IMR-90 (cell line): ENCODE measurements at regions not wholly inside any gene's neighbourhood (a gene's known extent, or its start where the extent isn't known, plus 50 kb on each side); places are given as distances from the start of the nearest gene placed in this dataset.

Experiments
- ATAC-seq: fragments of 200-7000 bp; cut with Tn5 transposase; 2 replicates; pipeline ENCODE4 v1.9.1; 2020; ENCODE audit warnings: low read depth, mild to moderate bottlenecking, moderate library complexity
- BruUV-seq: library from RNA; stranded (reverse); fragments of 400-500 nt; replicated peaks from 2 replicates; lab custom pipeline; 2021; lab: Mats Ljungman, UMichigan
- CTCF ChIA-PET: fragments of 300-600 bp; formaldehyde crosslinking; extraction: SDS; loops from one replicate; lab custom pipeline; 2021; ENCODE audit warnings: antibody characterized with exemption; lab: Yijun Ruan, JAX
- POLR2A ChIA-PET: fragments of 300-600 bp; sonication (Branson Sonifier 250); formaldehyde crosslinking; loops from one replicate; lab custom pipeline; 2022; ENCODE audit warnings: antibody characterized with exemption; ENCODE audit not compliant: unreplicated experiment; lab: Charles Lee
- DNase-seq: peaks from one replicate; pipeline ENCODE4 v3.0.0; 2013
- H2AFZ ChIP-seq: replicated peaks from 2 replicates; pipeline ENCODE3; 2013; ENCODE audit warnings: low read length, mild to moderate bottlenecking; ENCODE audit not compliant: poor library complexity
- H2AK5ac ChIP-seq: 2 replicates; pipeline ENCODE4 v1.6.1; 2013; ENCODE audit warnings: low read depth, low read length, inconsistent platforms
- H2AK9ac ChIP-seq: replicated peaks from 2 replicates; pipeline ENCODE3; 2013; ENCODE audit warnings: mild to moderate bottlenecking, low read depth, low read length, moderate library complexity; ENCODE audit not compliant: poor library complexity
- H2BK120ac ChIP-seq: 2 replicates; pipeline ENCODE4 v1.6.1; 2013; ENCODE audit warnings: low read depth, low read length, inconsistent platforms
- H2BK15ac ChIP-seq: 3 replicates; pipeline ENCODE4 v1.6.1; 2013; ENCODE audit warnings: low read depth, low read length, inconsistent platforms
- H2BK20ac ChIP-seq: 2 replicates; pipeline ENCODE4 v1.6.1; 2013; ENCODE audit warnings: low read depth, mild to moderate bottlenecking, inconsistent platforms, low read length, moderate library complexity
- H2BK5ac ChIP-seq: 2 replicates; pipeline ENCODE4 v1.6.1; 2013; ENCODE audit warnings: mild to moderate bottlenecking, low read depth, low read length, inconsistent platforms; ENCODE audit not compliant: poor library complexity, severe bottlenecking
- H3K14ac ChIP-seq: replicated peaks from 2 replicates; pipeline ENCODE4 v1.6.1; 2013; ENCODE audit warnings: low read depth, low read length, inconsistent platforms
- H3K18ac ChIP-seq: 2 replicates; pipeline ENCODE4 v1.6.1; 2013; ENCODE audit warnings: low read depth, low read length, control low read depth
- H3K23ac ChIP-seq: 2 replicates; pipeline ENCODE4 v1.6.1; 2013; ENCODE audit warnings: low read depth, low read length, inconsistent platforms
- H3K27ac ChIP-seq: 2 replicates; pipeline ENCODE4 v1.5.1; 2013; ENCODE audit warnings: mild to moderate bottlenecking, control low read depth, low read length; ENCODE audit not compliant: insufficient read depth
- H3K27me3 ChIP-seq: 2 replicates; pipeline ENCODE4 v1.6.1; 2013; ENCODE audit warnings: low read length; ENCODE audit not compliant: control insufficient read depth, insufficient read depth
- H3K36me3 ChIP-seq: 2 replicates; pipeline ENCODE4 v1.6.1; 2013; ENCODE audit warnings: low read length, mixed read lengths; ENCODE audit not compliant: control insufficient read depth, insufficient read depth
- H3K4ac ChIP-seq: 2 replicates; pipeline ENCODE4 v1.6.1; 2013; ENCODE audit warnings: low read depth, low read length, inconsistent platforms
- H3K4me1 ChIP-seq: 2 replicates; pipeline ENCODE4 v1.6.1; 2013; ENCODE audit warnings: low read length, mixed read lengths; ENCODE audit not compliant: control insufficient read depth, insufficient read depth
- H3K4me2 ChIP-seq: 2 replicates; pipeline ENCODE4 v1.6.1; 2013; ENCODE audit warnings: low read depth, mild to moderate bottlenecking, control low read depth, low read length, moderate library complexity
- H3K4me3 ChIP-seq: 2 replicates; pipeline ENCODE4 v1.5.1; 2013; ENCODE audit warnings: low read depth, mild to moderate bottlenecking, control low read depth, low read length, moderate library complexity; ENCODE audit not compliant: insufficient read depth
- H3K56ac ChIP-seq: 2 replicates; pipeline ENCODE4 v1.6.1; 2013; ENCODE audit warnings: low read length, inconsistent platforms; ENCODE audit not compliant: insufficient read depth; ENCODE audit errors: extremely low read depth
- H3K79me1 ChIP-seq, 2 experiments: 2 replicates each; pipeline ENCODE4 v1.6.1; 2013; ENCODE audit warnings: low read length in 2 of 2, inconsistent platforms in 1 of 2, low read depth in 1 of 2
- H3K9ac ChIP-seq: 2 replicates; pipeline ENCODE4 v1.6.1; 2013; ENCODE audit warnings: low read depth, low read length, control low read depth
- H3K9me1 ChIP-seq: 2 replicates; pipeline ENCODE4 v1.6.1; 2013; ENCODE audit warnings: low read length, inconsistent platforms; ENCODE audit not compliant: insufficient read depth
- H3K9me3 ChIP-seq: 2 replicates; pipeline ENCODE4 v1.6.1; 2013; ENCODE audit warnings: low read length; ENCODE audit not compliant: control insufficient read depth, insufficient read depth
- H4K20me1 ChIP-seq: 2 replicates; pipeline ENCODE4 v1.6.1; 2013; ENCODE audit warnings: low read length, inconsistent platforms; ENCODE audit not compliant: insufficient read depth
- H4K5ac ChIP-seq: 2 replicates; pipeline ENCODE4 v1.6.1; 2013; ENCODE audit warnings: mild to moderate bottlenecking, low read depth, low read length, control low read depth
- H4K8ac ChIP-seq, 2 experiments: 2 replicates each; pipeline ENCODE4 v1.6.1; 2013; ENCODE audit warnings: low read depth in 2 of 2, low read length in 2 of 2, control low read depth in 1 of 2, inconsistent platforms in 1 of 2
- H4K91ac ChIP-seq: 2 replicates; pipeline ENCODE4 v1.6.1; 2013; ENCODE audit warnings: low read depth, low read length, inconsistent platforms; ENCODE audit not compliant: insufficient read depth
- BHLHE40 ChIP-seq: fragments of 150-350 bp; IDR thresholded peaks from 2 replicates; pipeline ENCODE4 v1.6.1; 2016; ENCODE audit warnings: mild to moderate bottlenecking, low read depth, low read length
- CEBPB ChIP-seq: IDR thresholded peaks from 2 replicates; pipeline ENCODE4 v1.6.1; 2012; ENCODE audit warnings: low read depth, low read length, improper control_type of control experiment
- CHD1 ChIP-seq: IDR thresholded peaks from 2 replicates; pipeline ENCODE4 v1.6.1; 2012; ENCODE audit warnings: low read depth, low read length, improper control_type of control experiment
- FOS ChIP-seq: fragments of 150-350 bp; IDR thresholded peaks from 2 replicates; pipeline ENCODE4 v1.6.1; 2016; ENCODE audit warnings: low read depth, low read length
- MAFK ChIP-seq: IDR thresholded peaks from 2 replicates; pipeline ENCODE4 v1.6.1; 2012; ENCODE audit warnings: low read depth, low read length, improper control_type of control experiment
- MAZ ChIP-seq: IDR thresholded peaks from 2 replicates; pipeline ENCODE4 v1.6.1; 2012; ENCODE audit warnings: low read depth, mild to moderate bottlenecking, low read length, improper control_type of control experiment, moderate library complexity, borderline replicate concordance
- MXI1 ChIP-seq: IDR thresholded peaks from 2 replicates; pipeline ENCODE4 v1.6.1; 2012; ENCODE audit warnings: low read depth, mild to moderate bottlenecking, low read length, moderate library complexity, borderline replicate concordance
- NFE2L2 ChIP-seq: fragments of 150-350 bp; IDR thresholded peaks from 2 replicates; pipeline ENCODE4 v1.6.1; 2016; ENCODE audit warnings: low read depth, mild to moderate bottlenecking, low read length
- RAD21 ChIP-seq: IDR thresholded peaks from 2 replicates; pipeline ENCODE4 v1.6.1; 2012; ENCODE audit warnings: low read length, improper control_type of control experiment
- RFX5 ChIP-seq: IDR thresholded peaks from 2 replicates; pipeline ENCODE4 v1.8.0; 2012; ENCODE audit warnings: low read depth, mild to moderate bottlenecking, low read length, moderate library complexity
- SMC3 ChIP-seq: fragments of 150-350 bp; IDR thresholded peaks from 2 replicates; pipeline ENCODE4 v1.6.1; 2016; ENCODE audit warnings: low read depth, mild to moderate bottlenecking, antibody characterized with exemption, low read length, moderate library complexity
- WGBS, 2 experiments: methylation state at CpG; one replicate each; pipeline versions ENCODE4 v1.1.5 to v1.1.7; 2013; ENCODE audit warnings: missing lambda C conversion rate in 2 of 2; ENCODE audit not compliant: insufficient read length in 1 of 2; ENCODE audit errors: extremely low coverage in 2 of 2; 5-methylcytosine and 5-hydroxymethylcytosine counted together
- dilution Hi-C: fragments of 300-500 bp; cut with HindIII; formaldehyde crosslinking; loops from one replicate; pipeline ENCODE4 v1.14.3; 2018; ENCODE audit warnings: low sequenced_read_pairs; ENCODE audit not compliant: unreplicated experiment
- in situ Hi-C: fragments of 300-500 bp; cut with MboI; formaldehyde crosslinking; loops from 3 replicates; pipeline ENCODE4 v1.14.3; 2019; ENCODE audit warnings: low sequenced_read_pairs, inconsistent platforms, mixed read lengths
- intact Hi-C: fragments of 100-400 bp; cut with micrococcal nuclease; formaldehyde crosslinking; loops from 2 replicates; pipeline ENCODE4 v1.10.0; 2022
- TF ChIP-seq, protein P1 (sequence below): fragments of 150-350 bp; IDR thresholded peaks from 2 replicates; pipeline ENCODE4 v1.6.1; 2016; ENCODE audit warnings: low read depth, mild to moderate bottlenecking, low read length, moderate library complexity, borderline replicate concordance
- TF ChIP-seq, protein P2 (sequence below): fragments of 150-350 bp; IDR thresholded peaks from 2 replicates; pipeline ENCODE4 v1.6.1; 2017; ENCODE audit warnings: mild to moderate bottlenecking, antibody characterized with exemption, low read length, low read depth

DNA sequence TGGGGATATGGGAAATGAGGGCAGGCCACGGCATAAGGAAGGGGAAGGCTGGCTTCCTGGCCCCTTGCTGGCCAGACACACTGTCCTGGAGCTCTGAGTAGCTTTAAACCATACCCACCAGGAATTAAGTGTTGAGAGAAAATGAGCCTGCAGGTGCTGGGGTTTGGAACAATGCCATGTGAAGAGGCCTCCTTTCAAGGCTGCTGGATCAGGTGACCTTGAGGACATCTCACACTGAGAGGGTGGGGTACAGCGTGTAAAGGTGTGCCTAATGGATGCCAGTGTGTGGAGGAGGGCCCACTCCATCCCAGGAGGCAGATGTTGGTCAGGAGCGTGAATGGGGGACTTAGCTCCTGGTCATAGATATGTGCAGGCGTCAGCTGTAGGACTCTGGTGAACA is 74.8 kb upstream of the MLN start:
- ATAC-seq (no peak), DNase-seq (no peak)
- ChIA-PET POLR2A (interaction anchor here (0.6 kb wide), 1 partner anchor 109 kb away, joined by 3 read pairs; no protein-coding TSS in a partner anchor), CTCF (no interaction called here)
- H2BK20ac ChIP-seq: no peak overlapping the region
- no CpG with 5 or more reads among the region's 4 CpGs for WGBS, 2 experiments
- no peak overlapping the region for H4K91ac ChIP-seq
- no peak overlapping the region for H3K27ac ChIP-seq
- no peak for TF ChIP-seq RAD21
- no peak for TF ChIP-seq MXI1
- TF ChIP-seq MAZ: no peak
- TF ChIP-seq, protein P1, sequence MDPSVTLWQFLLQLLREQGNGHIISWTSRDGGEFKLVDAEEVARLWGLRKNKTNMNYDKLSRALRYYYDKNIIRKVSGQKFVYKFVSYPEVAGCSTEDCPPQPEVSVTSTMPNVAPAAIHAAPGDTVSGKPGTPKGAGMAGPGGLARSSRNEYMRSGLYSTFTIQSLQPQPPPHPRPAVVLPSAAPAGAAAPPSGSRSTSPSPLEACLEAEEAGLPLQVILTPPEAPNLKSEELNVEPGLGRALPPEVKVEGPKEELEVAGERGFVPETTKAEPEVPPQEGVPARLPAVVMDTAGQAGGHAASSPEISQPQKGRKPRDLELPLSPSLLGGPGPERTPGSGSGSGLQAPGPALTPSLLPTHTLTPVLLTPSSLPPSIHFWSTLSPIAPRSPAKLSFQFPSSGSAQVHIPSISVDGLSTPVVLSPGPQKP: no peak
- TF ChIP-seq RFX5: no peak
- no peak for TF ChIP-seq NFE2L2
- no peak for TF ChIP-seq MAFK
- no peak for TF ChIP-seq FOS
- no peak for TF ChIP-seq BHLHE40
- TF ChIP-seq CEBPB: no peak
- TF ChIP-seq CHD1: no peak
- TF ChIP-seq, protein P2, sequence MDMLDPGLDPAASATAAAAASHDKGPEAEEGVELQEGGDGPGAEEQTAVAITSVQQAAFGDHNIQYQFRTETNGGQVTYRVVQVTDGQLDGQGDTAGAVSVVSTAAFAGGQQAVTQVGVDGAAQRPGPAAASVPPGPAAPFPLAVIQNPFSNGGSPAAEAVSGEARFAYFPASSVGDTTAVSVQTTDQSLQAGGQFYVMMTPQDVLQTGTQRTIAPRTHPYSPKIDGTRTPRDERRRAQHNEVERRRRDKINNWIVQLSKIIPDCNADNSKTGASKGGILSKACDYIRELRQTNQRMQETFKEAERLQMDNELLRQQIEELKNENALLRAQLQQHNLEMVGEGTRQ: no peak
- TF ChIP-seq SMC3: no peak
- H4K8ac ChIP-seq: no peak overlapping the region
- H2BK5ac ChIP-seq: no peak overlapping the region
- H3K14ac ChIP-seq: no peak overlapping the region
- H2BK120ac ChIP-seq: no peak overlapping the region
- no peak overlapping the region for H3K9ac ChIP-seq
- H3K4me2 ChIP-seq: no peak overlapping the region
- H4K20me1 ChIP-seq: no peaks in the 10 kb centered on the region
- in situ Hi-C loops (no loop called here), dilution Hi-C loops (no loop called here), intact Hi-C loops (no loop called here)
- no peak overlapping the region for H2AK9ac ChIP-seq
- no peaks in the 10 kb centered on the region for H3K36me3 ChIP-seq
- H2AFZ ChIP-seq: no peak overlapping the region
- no TSS peak for BruUV-seq
- no peak overlapping the region for H3K18ac ChIP-seq
- no peak overlapping the region for H2BK15ac ChIP-seq
- no peak overlapping the region for H4K5ac ChIP-seq
- H3K27me3 ChIP-seq: peaks cover 74% of the 10 kb centered on the region
- H3K4me3 ChIP-seq: no peak overlapping the region
- peaks cover 2% of the 10 kb centered on the region; the same call in 1 of the 2 replicates for H3K4me1 ChIP-seq
- H3K56ac ChIP-seq: no peak overlapping the region
- H3K79me1 ChIP-seq: no peaks in the 10 kb centered on the region
- H2AK5ac ChIP-seq: no peak overlapping the region
- no peaks in the 10 kb centered on the region for H3K9me1 ChIP-seq
- no peak overlapping the region for H3K4ac ChIP-seq
- H3K23ac ChIP-seq: no peak overlapping the region
- H3K9me3 ChIP-seq: no peaks in the 10 kb centered on the region
